HS-27A (cell line): ENCODE measurements at regions not wholly inside any gene's neighbourhood (a gene's known extent, or its start where the extent isn't known, plus 50 kb on each side); places are given as distances from the start of the nearest gene placed in this dataset.
A peak's percentile ranks its signal among the peaks of the same experiment; 100 is the strongest.
"Not testable (repeated sequence)": the region's sequence is repeated elsewhere in the genome, so short reads cannot be mapped to it uniquely, and the experiment has no call there.

Source experiments
- DNase-seq: peaks from one replicate; pipeline ENCODE4 v3.0.0-alpha.2; 2012; ENCODE audit warnings: low read depth, missing footprints

DNA sequence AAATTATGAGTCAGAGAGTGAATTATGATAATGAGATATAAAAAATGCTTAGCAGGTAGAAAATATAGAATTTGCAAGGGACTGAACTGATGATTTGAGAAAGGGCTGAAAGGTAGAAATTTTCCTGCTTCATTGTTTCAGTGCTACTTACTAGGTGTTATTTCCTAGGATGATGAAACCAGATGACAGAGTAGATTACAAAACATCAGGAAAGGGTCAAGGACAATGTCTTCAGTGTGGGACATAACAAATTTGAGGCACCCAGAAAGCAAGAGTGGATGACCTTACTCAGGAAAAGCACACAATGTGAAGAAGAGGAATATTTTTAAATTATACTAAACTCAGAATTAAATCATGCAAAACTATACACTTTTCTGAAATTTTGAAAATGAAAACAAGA lies 102.1 kb downstream of the SHCBP1 start:
- no peak for DNase-seq

DNA sequence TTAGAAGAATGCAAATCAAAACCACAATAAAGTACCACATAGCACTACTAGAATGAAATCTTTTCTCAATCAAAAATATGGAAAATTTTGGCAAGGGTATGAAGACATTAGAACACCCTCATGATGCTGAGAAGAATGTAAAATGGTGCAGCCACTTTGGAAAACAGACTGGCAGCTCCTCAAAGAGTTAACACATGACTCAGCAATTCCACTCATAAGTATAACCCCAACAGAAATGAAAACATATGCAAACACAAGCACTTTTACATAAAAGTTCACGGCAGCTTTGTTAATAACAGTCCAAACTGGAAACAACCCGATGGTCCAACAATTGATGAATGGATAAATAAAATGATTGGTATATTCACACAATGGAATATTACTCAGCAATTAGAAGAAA lies 124.5 kb downstream of the SHCBP1 start:
- DNase-seq, result no peak

GRCh38 chr16:46482895-46483294 lies 138.3 kb downstream of the SHCBP1 start:
- no peak for DNase-seq

GRCh38 chr16:46466239-46466638 lies 154.9 kb downstream of the SHCBP1 start:
- no peak for DNase-seq

DNA sequence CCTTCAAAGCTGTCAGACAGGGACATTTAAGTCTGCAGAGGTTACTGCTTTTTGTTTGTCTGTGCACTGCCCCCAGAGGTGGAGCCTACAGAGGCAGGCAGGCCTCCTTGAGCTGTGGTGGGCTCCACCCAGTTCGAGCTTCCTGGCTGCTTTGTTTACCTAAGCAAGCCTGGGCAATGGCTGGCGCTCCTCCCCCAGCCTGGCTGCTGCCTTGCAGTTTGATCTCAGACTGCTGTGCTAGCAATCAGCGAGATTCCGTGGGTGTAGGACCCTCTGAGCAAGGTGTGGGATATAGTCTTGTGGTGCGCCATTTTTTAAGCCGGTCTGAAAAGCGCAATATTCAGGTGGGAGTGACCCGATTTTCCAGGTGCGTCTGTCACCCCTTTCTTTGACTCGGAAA lies 166.4 kb downstream of the SHCBP1 start:
- DNase-seq, result not testable (repeated sequence)

DNA sequence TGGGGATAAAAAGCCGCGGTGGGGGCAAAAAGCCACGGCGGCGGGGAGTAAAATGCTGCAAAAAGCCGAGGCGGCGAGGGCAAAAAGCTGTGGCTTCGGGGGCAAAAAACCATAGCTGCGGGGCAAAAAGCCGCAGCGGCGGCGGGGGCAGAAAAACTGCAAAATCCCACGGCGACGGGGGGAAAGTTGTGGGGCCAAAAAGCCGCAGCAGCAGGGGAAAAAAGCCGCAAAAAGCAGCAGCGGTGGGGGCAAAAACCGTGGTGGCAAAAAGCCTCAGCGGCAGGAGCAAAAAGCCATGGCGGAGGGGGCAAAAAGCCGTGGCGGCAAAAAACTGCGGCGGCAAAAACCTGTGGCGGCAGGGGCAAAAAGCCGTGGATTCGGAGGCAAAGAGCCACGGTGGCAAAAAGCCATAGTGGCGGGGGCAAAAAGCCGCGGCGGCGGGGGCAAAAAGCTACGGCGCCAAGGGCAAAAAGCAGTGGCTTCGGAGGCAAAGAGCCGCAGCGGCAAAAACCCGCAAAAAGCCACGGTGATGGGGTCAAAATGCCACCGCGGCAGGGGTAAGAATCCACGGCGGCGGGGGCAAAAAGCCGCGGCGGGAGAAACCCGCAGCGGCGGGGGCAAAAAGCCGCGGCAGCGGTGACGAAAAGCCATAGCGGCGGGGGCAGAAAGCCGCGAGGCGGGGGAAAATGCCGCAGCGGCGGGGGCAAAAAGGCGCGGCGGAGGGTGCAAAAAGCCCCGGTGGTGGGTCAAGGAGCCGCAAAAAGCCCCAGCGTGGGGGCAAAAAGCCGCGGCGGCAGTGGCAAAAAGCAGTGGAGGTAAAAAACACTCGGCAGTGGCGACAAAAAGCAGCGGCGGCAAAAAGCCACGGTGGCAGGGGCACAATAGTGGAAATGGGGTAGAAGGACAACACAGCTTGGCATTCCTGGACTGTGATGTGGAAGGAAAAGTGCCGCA lies 192.8 kb downstream of the SHCBP1 start:
- DNase-seq, result no peak

DNA sequence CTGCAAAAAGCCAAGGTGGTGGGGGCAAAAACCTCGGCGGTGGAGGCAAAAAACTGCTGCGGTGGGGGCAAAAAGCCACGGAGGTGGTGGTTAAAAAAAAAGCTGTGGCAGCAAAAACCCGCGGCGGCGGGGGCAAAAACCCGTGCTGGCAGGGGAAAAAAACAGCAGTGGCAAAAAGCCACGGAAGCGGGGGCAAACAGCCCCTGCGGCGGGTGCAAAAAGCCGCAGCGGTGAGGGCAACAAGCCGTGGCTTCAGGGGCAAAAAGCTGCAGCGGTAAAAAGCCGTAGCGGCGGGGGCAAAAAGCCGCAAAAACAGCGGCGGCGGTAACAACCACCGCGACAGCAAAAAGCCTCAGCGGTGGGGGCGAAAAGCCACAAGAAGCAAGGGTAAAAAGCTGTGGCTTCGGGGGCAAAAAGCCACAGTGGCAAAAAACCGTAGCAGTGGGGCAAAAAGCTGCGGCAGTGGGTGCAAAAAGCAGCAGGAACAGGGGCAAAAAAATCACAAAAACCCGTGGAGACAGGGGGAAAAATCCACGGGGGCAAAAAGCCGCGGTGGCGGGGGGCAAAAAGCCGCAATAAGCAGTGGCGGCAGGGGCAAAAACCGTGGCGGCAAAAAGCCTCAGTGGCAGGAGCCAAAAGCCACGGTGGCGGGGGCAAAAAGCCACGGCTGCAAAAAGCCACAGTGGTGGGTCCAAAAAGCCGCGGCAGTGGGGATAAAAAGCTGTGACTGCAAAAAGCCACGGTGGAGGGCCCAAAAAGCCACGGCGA lies 193.7 kb downstream of the SHCBP1 start:
- no peak for DNase-seq

- no peak for DNase-seq
Observed at GRCh38 chr16:46426336-46426735, 194.8 kb downstream of the SHCBP1 start.

DNA sequence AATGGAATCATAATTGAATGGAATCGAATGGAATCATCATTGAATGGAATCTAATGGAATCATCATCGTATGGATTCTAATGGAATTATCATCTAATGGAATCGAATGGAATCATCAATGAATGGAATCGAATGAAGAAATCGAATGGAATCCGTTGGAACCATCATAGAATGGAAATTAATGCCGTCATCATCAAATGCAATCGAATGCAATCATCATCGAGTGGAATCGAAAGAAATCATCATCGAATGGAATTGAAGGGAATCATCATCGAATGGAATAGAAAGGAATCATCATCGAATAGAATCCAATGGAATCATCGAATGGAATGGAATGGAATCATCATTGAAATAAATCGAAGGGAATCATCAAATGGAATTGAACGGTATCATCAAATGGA lies 217.2 kb downstream of the SHCBP1 start:
- DNase-seq, result no peak

GRCh38 chr16:46398559-46398958 lies 222.6 kb downstream of the SHCBP1 start:
- not testable (repeated sequence) for DNase-seq

DNA sequence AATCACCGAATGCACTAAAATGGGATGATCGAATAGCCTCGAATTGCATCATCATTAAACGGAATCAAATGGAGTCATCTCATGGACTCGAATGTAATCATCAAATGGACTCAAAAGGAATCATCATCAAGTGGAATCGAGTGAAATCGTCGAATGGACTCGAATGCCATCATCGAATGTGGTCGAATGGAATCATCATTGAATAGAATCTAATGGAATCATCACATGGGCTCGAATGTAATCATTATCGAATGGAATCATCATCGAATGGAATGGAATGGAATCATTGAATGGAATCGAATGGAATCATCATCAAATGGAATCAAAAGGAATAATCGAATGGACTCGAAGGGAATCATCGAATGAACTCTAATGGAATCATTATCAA lies 224.3 kb downstream of the SHCBP1 start:
- DNase-seq, result not testable (repeated sequence)

DNA sequence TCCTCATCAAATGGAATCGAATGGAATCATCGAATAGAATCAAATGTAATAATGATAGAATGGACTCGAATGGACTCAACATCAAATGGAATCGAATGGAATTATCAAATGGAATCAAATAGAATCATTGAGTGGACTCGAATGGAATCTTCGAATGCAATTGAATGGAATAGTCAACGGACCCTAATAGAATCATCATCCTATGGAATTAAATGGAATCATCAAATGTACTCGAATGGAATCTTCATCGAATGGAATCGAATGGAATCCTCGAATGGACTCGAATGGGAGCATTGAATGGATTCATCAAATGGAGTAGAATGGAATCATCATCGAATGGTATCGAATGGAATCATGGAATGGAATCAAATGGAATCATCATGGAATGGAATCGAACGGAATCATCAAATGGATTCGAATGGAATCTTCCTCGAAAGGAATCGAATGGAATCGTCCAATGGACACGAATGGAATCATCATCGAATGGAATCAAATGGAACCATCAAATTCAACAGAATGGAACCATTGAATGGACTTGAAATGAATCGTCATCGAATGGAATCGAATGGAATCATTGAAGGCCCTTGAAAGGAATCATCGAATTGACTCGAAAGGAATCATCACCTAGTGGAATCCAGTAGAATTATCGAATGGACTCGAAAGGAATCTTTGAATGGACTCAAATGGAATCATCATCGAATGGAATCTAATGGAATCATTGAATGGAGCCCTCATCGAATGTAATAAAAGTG lies 224.9 kb downstream of the SHCBP1 start:
- not testable (repeated sequence) for DNase-seq

DNA sequence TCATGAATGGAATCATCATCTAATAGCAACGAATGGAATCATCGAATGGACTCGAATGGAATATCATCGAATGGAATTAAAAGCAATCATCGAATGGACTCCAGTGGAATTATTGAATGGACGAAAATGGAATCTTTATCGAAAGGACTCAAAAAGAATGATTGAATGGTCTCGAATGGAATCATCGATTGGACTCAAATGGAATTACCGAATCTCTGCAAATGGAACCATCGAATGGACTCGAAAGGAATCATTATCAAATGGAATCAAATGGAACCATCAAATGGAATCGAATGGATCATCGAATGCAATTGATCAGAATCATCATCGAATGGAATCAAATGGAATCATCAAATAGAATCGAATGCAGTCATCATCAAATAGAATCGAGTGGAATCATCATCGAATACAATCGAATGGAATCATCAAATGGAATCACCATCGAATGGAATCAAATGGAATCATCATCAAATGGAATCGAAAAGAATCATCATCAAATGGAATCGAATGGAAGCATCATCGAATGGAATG lies 225.7 kb downstream of the SHCBP1 start:
- DNase-seq, result not testable (repeated sequence)

GRCh38 chr16:46394963-46395362 lies 226.2 kb downstream of the SHCBP1 start:
- not testable (repeated sequence) for DNase-seq

DNA sequence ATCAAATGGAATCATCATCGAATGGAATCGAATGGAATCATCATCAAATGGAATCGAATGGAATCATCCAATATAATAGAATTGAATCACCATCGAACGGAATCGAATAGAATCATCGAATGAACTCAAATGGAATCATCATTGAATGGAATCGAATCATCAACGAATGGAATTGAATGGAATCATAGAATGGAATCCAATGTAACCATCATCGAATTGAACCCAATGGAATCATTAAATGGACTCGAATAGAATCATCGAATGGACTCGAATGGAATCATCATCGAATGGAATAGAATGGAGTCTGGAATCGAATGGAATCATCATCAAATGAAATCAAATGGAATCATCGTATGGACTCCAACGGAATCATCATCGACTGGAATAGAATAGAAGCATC lies 227.0 kb downstream of the SHCBP1 start:
- not testable (repeated sequence) for DNase-seq

DNA sequence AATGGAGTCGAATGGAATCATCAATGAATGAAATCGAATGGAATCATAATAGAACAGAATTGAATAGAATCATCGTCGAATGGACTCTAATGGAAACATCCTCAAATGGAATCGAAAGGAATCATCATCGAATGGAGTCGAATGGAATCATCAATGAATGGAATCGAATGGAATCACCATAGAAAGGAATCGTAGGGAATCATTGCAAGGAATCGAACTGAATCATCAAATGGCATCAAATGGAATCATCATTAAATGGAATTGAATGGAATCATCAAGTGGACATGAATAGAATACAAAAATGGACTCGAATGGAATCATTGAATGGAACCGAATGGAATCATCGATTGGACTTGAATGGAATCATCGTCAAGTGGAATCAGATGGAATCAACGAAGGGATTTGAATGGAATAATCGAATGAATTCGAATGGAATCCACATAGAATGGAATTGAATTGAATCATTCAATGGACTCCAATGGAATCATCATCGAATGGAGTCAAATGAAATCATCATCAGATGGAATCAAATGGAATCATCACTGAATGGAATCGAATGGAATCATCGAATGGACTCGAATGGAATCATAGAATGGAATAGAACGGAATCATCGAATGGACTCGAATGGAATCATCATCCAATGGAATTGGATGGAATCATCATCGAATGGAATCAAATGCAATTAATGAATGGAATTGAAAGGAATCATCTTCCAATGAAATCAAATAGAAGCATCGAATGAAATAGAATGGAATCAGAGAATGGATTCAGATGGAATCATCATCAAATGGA lies 228.1 kb downstream of the SHCBP1 start:
- DNase-seq, result peak; percentile 33

DNA sequence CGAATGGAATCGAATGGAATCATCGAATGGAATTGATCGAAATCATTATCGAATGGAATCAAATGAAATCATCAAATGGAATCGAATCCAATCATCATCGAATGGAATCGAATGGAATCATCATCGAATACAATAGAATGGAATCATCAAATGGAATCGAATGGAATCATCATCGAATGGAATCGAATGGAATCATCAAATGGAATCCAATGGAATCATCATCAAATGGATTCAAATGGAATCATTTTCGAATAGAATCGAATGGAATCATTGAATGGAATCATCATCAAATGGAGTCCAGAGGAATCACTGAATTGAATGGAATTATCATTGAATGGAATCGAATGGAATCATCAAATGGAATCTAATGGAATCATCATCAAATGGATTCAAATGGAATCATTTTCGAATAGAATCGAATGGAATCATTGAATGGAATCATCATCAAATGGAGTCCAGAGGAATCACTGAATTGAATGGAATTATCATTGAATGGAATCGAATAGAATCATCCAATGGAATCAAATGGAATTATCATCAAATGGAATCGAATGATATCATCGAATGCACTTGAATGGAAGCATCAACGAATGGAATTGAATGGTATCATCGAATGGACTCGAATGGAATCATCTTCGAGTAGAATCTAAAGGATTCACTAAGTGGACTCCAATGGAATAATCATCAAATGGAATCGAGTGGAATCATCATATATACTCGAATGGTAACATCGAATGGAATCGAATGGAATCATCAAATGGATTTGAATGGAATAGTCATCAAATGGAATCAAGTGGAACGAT lies 230.3 kb downstream of the SHCBP1 start:
- not testable (repeated sequence) for DNase-seq

GRCh38 chr16:46389561-46390041 lies 231.6 kb downstream of the SHCBP1 start:
- DNase-seq, result peak; percentile 95

GRCh38 chr16:46388939-46389491 lies 232.2 kb downstream of the SHCBP1 start:
- DNase-seq, result not testable (repeated sequence)

- not testable (repeated sequence) for DNase-seq
Observed at GRCh38 chr16:46388354-46388753, 232.8 kb downstream of the SHCBP1 start.
